ENCODE measurements at regions not wholly inside any gene's neighbourhood (a gene's known extent, or its start where the extent isn't known, plus 50 kb on each side); places are given as distances from the start of the nearest gene placed in this dataset.

- no peaks in the 10 kb centered on the region for H3K79me2 ChIP-seq (ENCODE audit: insufficient read depth, low read length)
- no peak overlapping the region for H3K27ac ChIP-seq (ENCODE audit: low read depth in 1 of 2, low read length in 2 of 2)
- Mint-ChIP-seq H3K4me1 (no peaks in the 10 kb centered on the region), H3K9me3 (peaks cover 7 to 22% (median 14%) of the 10 kb centered on the region in 7 donors), H3K27me3 (ENCODE audit: low read depth in 3 of 3) (peaks cover 0 to 2% (median 1%) of the 10 kb centered on the region in 3 donors), H3K27ac (no peak overlapping the region), H3K4me3 (no peak overlapping the region), H3K36me3 (no peaks in the 10 kb centered on the region)
- H3K9me3 ChIP-seq (replicated peaks in 1 of 2; ENCODE audit: control insufficient read depth in 1 of 2, insufficient read depth in 1 of 2, low read length in 2 of 2) = peaks cover 11 to 13% of the 10 kb centered on the region in 2 donors
- TF ChIP-seq, protein P1, sequence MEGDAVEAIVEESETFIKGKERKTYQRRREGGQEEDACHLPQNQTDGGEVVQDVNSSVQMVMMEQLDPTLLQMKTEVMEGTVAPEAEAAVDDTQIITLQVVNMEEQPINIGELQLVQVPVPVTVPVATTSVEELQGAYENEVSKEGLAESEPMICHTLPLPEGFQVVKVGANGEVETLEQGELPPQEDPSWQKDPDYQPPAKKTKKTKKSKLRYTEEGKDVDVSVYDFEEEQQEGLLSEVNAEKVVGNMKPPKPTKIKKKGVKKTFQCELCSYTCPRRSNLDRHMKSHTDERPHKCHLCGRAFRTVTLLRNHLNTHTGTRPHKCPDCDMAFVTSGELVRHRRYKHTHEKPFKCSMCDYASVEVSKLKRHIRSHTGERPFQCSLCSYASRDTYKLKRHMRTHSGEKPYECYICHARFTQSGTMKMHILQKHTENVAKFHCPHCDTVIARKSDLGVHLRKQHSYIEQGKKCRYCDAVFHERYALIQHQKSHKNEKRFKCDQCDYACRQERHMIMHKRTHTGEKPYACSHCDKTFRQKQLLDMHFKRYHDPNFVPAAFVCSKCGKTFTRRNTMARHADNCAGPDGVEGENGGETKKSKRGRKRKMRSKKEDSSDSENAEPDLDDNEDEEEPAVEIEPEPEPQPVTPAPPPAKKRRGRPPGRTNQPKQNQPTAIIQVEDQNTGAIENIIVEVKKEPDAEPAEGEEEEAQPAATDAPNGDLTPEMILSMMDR (IDR thresholded peaks at IDR 0.05) = no peak
- no peaks in the 10 kb centered on the region for H3K4me1 ChIP-seq (ENCODE audit: control insufficient read depth in 1 of 2, insufficient read depth in 2 of 2, low read length in 2 of 2)
- no peaks in the 10 kb centered on the region for H4K20me1 ChIP-seq (ENCODE audit: insufficient read depth, low read length)
- H3K4me3 ChIP-seq (replicated peaks in 1 of 3; ENCODE audit: low read depth in 2 of 3, low read length in 3 of 3) = no peak overlapping the region
- H3K9ac ChIP-seq (ENCODE audit: insufficient read depth, low read length, poor library complexity, severe bottlenecking) = no peak overlapping the region
- intact Hi-C loops (cut with micrococcal nuclease) = no loop called here
- no peak overlapping the region for H2AFZ ChIP-seq (ENCODE audit: insufficient read depth, low read depth, low read length, poor library complexity, severe bottlenecking)
- H3K4me2 ChIP-seq (replicated peaks; ENCODE audit: extremely low read depth, low read length, poor library complexity, severe bottlenecking) = no peak overlapping the region
- no peaks in the 10 kb centered on the region for H3K36me3 ChIP-seq (replicated peaks in 1 of 2; ENCODE audit: control insufficient read depth in 1 of 2, insufficient read depth in 2 of 2, low read length in 2 of 2)
- no peak for DNase-seq
- 83% methylated on average over 1 of the region's 4 CpGs for WGBS (ENCODE audit: insufficient coverage)
- no peaks in the 10 kb centered on the region for H3K27me3 ChIP-seq (ENCODE audit: control insufficient read depth in 2 of 2, insufficient read depth in 2 of 2, low read length in 2 of 2)
These were observed 77.1 kb upstream of the CCDC90B start for GRCh38 chr11:83363312-83363711.

GRCh38 chr11:83361831-83362230 lies 75.7 kb upstream of the CCDC90B start:
- H3K4me3 ChIP-seq (replicated peaks in 1 of 3; ENCODE audit: low read depth in 2 of 3, low read length in 3 of 3) = no peak overlapping the region
- no peak overlapping the region for H3K9ac ChIP-seq (ENCODE audit: insufficient read depth, low read length, poor library complexity, severe bottlenecking)
- TF ChIP-seq, protein P1 (IDR thresholded peaks at IDR 0.05) = no peak
- H3K27ac ChIP-seq (ENCODE audit: low read depth in 1 of 2, low read length in 2 of 2) = no peak overlapping the region
- H3K36me3 ChIP-seq (replicated peaks in 1 of 2; ENCODE audit: control insufficient read depth in 1 of 2, insufficient read depth in 2 of 2, low read length in 2 of 2) = no peaks in the 10 kb centered on the region
- Mint-ChIP-seq H3K27me3 (ENCODE audit: low read depth in 3 of 3) (peaks cover 0 to 2% (median 1%) of the 10 kb centered on the region in 3 donors), H3K36me3 (no peaks in the 10 kb centered on the region), H3K27ac (no peak overlapping the region), H3K4me3 (no peak overlapping the region), H3K4me1 (no peaks in the 10 kb centered on the region), H3K9me3 (peaks cover 2 to 12% (median 9%) of the 10 kb centered on the region in 7 donors)
- no peak overlapping the region for H3K4me2 ChIP-seq (replicated peaks; ENCODE audit: extremely low read depth, low read length, poor library complexity, severe bottlenecking)
- H3K9me3 ChIP-seq (replicated peaks in 1 of 2; ENCODE audit: control insufficient read depth in 1 of 2, insufficient read depth in 1 of 2, low read length in 2 of 2) = peaks cover 0 to 6% of the 10 kb centered on the region in 2 donors
- DNase-seq = no peak
- no peaks in the 10 kb centered on the region for H3K27me3 ChIP-seq (ENCODE audit: control insufficient read depth in 2 of 2, insufficient read depth in 2 of 2, low read length in 2 of 2)
- H2AFZ ChIP-seq (ENCODE audit: insufficient read depth, low read depth, low read length, poor library complexity, severe bottlenecking) = no peak overlapping the region
- intact Hi-C loops (cut with micrococcal nuclease) = no loop called here
- H3K79me2 ChIP-seq (ENCODE audit: insufficient read depth, low read length) = no peaks in the 10 kb centered on the region
- H4K20me1 ChIP-seq (ENCODE audit: insufficient read depth, low read length) = no peaks in the 10 kb centered on the region
- WGBS (ENCODE audit: insufficient coverage) = 93% methylated on average over 2 of the region's 4 CpGs
- no peaks in the 10 kb centered on the region for H3K4me1 ChIP-seq (ENCODE audit: control insufficient read depth in 1 of 2, insufficient read depth in 2 of 2, low read length in 2 of 2)

Data from CD14-positive monocyte (primary cell).